Mucosa of descending colon (tissue), 3 donors: ENCODE measurements at regions not wholly inside any gene's neighbourhood (a gene's known extent, or its start where the extent isn't known, plus 50 kb on each side); places are given as distances from the start of the nearest gene placed in this dataset.

ENCODE experiments used
- ATAC-seq: fragments of 200-7000 bp; cut with Tn5 transposase; one replicate; pipeline ENCODE4 v1.9.1; 2020; ENCODE audit warnings: mild to moderate bottlenecking, moderate library complexity
- DNase-seq, 3 donors: peaks; one replicate each; pipeline ENCODE4 v3.0.0-alpha.2; 2020
- H3K36me3 ChIP-seq: fragments of 200-600 bp; one replicate; pipeline ENCODE4 v1.8.0; 2021; ENCODE audit warnings: low read depth, mild to moderate bottlenecking
- H3K4me1 ChIP-seq: fragments of 200-600 bp; one replicate; pipeline ENCODE4 v1.8.0; 2021; ENCODE audit warnings: low read depth, mild to moderate bottlenecking
- H3K4me3 ChIP-seq: fragments of 200-600 bp; one replicate; pipeline ENCODE4 v1.8.0; 2021; ENCODE audit warnings: mild to moderate bottlenecking
- H3K9me3 ChIP-seq: fragments of 200-600 bp; one replicate; pipeline ENCODE4 v1.8.0; 2021; ENCODE audit warnings: mild to moderate bottlenecking
- intact Hi-C, 2 donors: fragments of 100-400 bp; cut with DNase I in 1 of 2; cut with micrococcal nuclease in 1 of 2; formaldehyde crosslinking; loops; one replicate each; pipeline versions ENCODE4 v1.11.0 to v1.11.1; 2022; cut with DNase I, micrococcal nuclease
- TF ChIP-seq, protein P1 (sequence below): fragments of 200-600 bp; IDR thresholded peaks from one replicate; pipeline ENCODE4 v1.8.0; 2022; ENCODE audit warnings: antibody characterized with exemption, mild to moderate bottlenecking
- donor health status: DM: no; HTN: no; CAD: no; lungs with moderate emphysema.
- donor health status: DM: no; HTN: no; CAD: no.
- donor health status: DM: no; HTN: yes; CAD: no.

DNA sequence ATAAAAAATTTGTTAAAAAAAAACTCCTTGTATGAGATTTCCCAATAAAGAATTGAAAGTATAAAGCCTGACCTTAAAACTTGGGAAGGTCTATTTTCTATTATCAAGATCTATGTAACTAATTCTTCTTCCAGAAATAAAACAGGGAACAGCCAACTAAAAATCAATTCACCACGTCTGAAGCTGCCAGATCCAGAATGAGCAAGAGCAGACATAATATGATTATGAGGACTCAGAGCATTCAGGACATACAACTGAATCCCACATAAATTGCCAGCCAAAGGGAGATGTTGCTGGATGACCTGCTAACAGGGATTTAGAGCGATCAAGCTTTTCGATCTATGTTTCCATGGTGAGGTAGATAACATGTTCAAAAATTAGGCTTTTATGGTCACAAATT lies 1151.3 kb upstream of the CADM2 start:
- intact Hi-C loops = no loop called here

DNA sequence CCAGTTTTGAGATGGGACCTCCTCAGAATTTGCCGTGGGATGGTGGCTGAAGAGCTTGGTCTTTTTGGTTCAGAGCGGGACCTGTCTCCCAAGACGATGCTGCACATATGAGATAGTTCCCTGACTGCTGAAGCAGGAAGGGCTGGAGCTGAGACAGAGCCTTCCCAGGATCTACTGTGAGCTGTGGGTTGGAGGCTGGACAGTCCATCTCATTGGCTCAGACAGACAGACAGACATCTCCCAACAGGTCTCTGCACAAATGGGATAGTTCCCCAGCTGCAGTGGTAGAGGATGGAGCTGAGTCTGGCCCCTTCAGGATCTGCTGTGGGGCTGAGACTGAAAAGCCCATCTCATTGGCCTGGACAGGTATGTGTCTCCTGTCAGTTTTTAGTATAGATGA lies 1145.6 kb upstream of the CADM2 start:
- intact Hi-C loops = no loop called here
- Histone ChIP-seq H3K36me3 (no peaks in the 10 kb centered on the region), H3K4me1 (no peaks in the 10 kb centered on the region), H3K4me3 (no peak overlapping the region), H3K9me3 (peaks cover 45% of the 10 kb centered on the region)
- TF ChIP-seq, protein P1, sequence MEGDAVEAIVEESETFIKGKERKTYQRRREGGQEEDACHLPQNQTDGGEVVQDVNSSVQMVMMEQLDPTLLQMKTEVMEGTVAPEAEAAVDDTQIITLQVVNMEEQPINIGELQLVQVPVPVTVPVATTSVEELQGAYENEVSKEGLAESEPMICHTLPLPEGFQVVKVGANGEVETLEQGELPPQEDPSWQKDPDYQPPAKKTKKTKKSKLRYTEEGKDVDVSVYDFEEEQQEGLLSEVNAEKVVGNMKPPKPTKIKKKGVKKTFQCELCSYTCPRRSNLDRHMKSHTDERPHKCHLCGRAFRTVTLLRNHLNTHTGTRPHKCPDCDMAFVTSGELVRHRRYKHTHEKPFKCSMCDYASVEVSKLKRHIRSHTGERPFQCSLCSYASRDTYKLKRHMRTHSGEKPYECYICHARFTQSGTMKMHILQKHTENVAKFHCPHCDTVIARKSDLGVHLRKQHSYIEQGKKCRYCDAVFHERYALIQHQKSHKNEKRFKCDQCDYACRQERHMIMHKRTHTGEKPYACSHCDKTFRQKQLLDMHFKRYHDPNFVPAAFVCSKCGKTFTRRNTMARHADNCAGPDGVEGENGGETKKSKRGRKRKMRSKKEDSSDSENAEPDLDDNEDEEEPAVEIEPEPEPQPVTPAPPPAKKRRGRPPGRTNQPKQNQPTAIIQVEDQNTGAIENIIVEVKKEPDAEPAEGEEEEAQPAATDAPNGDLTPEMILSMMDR = no peak
- no peak for ATAC-seq
- DNase-seq = no peak

More for the DNA sequence above, 1151.3 kb upstream of the CADM2 start:
- no peaks in the 10 kb centered on the region for H3K4me1 ChIP-seq
- H3K36me3 ChIP-seq = no peaks in the 10 kb centered on the region
- TF ChIP-seq, protein P1 = no peak
- H3K9me3 ChIP-seq = peaks cover 28% of the 10 kb centered on the region
- ATAC-seq = no peak
- no peak overlapping the region for H3K4me3 ChIP-seq
- no peak for DNase-seq

DNA sequence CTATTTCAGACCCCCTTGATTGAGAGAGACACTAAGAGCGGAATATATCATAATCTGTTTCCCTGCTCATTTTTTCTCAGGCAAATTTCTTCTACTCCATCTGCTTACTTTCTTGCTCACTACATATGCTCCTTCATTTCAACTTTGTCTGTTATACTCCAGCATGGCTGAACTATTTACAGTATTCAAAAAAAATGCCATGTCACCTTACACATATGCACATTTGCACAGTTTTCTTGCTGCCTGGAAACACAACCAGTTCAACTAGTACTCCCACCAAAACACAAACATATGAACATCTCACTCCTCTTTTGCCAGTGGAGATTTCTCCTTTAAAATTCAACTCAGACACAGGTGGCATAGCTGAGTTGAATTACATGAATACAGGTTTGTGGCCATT lies 1142.1 kb upstream of the CADM2 start:
- no peak for DNase-seq
- TF ChIP-seq, protein P1 = no peak
- Histone ChIP-seq H3K4me1 (no peaks in the 10 kb centered on the region), H3K9me3 (peaks cover 44% of the 10 kb centered on the region), H3K4me3 (no peak overlapping the region), H3K36me3 (no peaks in the 10 kb centered on the region)
- intact Hi-C loops = no loop called here
- no peak for ATAC-seq

DNA sequence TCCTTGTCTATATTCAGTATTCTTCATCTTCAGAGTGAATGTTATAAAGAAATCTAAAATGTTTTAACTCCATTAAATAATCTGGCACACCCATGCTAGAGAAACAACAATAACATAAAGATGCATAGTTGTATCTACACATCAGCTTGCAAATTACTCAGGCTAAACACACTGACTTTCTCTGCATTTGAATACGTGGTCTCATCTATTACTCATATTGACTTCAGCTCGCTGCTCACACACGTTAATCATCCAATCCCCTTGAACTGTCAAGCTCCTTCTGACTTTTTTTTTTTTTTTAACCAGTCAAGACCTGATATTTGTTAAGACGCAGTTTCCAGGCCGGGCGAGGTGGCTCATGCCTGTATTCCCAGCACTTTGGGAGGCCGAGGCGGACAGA lies 1137.3 kb upstream of the CADM2 start:
- no peak for DNase-seq

DNA sequence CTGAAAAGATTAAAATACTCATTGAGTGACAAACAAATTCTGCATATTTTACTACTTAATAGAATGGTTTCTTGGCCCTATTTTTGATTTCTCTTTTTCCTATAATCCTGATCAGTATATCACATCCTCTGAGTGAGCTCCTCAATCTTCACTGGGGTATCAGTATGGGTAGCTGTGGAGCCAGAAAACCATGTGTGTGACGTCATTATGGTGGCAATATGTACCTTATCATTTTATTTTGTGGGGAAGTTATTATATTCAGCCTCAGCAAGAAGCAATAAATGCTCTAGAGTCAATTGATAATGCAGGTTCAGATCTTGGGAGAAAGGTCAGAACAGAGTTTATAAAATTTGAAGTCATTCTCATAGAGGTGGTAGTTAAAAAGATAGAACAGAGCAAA lies 1135.7 kb upstream of the CADM2 start:
- H3K4me1 ChIP-seq = no peaks in the 10 kb centered on the region
- H3K36me3 ChIP-seq = no peaks in the 10 kb centered on the region
- H3K4me3 ChIP-seq = no peak overlapping the region
- TF ChIP-seq, protein P1 = no peak
- DNase-seq (no peak), ATAC-seq (no peak)
- intact Hi-C loops = no loop called here
- peaks cover 19% of the 10 kb centered on the region for H3K9me3 ChIP-seq

More for the DNA sequence above, 1137.3 kb upstream of the CADM2 start:
- Histone ChIP-seq H3K4me1 (no peaks in the 10 kb centered on the region), H3K4me3 (no peak overlapping the region), H3K9me3 (peaks cover 22% of the 10 kb centered on the region), H3K36me3 (no peaks in the 10 kb centered on the region)
- TF ChIP-seq, protein P1 = no peak
- intact Hi-C loops = no loop called here
- no peak for ATAC-seq

DNA sequence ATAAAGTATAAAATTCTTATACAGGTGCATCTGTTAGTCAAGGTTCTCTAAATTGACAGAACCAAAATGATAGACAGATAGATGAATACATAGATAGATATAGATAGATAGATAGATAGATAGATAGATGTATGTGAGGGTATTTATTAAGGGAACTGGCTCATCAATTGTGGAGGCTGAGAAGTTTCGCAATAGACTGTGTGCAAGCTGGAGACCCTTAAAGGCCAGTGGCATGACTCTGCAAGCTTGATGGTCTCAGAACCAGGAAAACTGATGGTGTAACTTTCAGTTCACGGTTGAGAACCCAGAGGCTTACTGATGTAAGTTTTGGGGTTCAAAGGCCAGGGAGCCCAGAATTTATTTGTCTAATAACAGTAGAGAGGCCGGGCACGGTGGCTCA lies 1123.7 kb upstream of the CADM2 start:
- H3K36me3 ChIP-seq = no peaks in the 10 kb centered on the region
- no peaks in the 10 kb centered on the region for H3K4me1 ChIP-seq
- intact Hi-C loops = no loop called here
- H3K9me3 ChIP-seq = peaks cover 28% of the 10 kb centered on the region
- ATAC-seq = no peak
- H3K4me3 ChIP-seq = no peak overlapping the region
- DNase-seq = no peak
- TF ChIP-seq, protein P1 = no peak
